ENCODE measurements at regions not wholly inside any gene's neighbourhood (a gene's known extent, or its start where the extent isn't known, plus 50 kb on each side); places are given as distances from the start of the nearest gene placed in this dataset.
"Not testable (repeated sequence)": the region's sequence is repeated elsewhere in the genome, so short reads cannot be mapped to it uniquely, and the experiment has no call there.

DNA sequence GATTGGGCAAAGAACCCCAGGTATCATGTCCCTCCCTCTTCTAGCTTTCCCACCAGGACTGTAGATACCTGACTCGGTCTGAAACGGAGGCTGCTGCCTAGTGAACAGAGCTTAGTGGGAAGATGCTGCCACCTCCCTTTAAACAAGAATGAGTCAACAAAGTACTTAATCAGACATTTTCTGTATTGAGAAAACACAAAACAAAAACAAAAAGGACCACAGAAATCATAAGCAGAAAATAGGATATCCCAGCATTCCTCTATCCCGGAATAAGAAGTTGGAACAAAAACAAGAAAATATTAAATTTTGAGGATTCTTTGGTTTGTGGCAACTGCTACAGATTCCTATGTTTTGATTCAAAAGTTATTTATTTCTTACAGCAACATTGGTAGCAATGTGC lies 51.7 kb upstream of the COL8A1 start:
- no peak for DNase-seq
- in situ Hi-C loops (cut with MboI; ENCODE audit: low pct_unique_long_range_greater_than_20kb, low sequenced_read_pairs) = no loop called here

DNA sequence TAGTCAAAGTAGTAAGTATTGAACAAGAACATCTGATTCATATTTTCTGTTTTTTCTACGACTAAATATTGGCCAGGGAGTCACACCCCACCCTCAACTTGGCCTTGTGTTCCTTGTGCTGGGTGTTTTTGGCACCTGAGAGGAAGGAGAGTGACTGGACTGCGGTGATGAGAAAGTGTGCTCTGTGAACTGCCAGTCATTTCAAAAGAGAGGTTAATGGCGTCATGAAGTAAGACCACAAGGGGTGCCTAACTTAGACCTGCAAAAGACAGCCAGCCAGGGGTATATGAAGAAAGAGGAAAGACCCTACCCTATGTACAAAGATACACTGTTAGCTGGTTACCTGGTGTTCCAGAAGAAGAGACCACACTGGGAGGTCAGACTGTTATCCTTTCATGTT lies 58.4 kb upstream of the COL8A1 start:
- no peak for DNase-seq
- in situ Hi-C loops (cut with MboI; ENCODE audit: low pct_unique_long_range_greater_than_20kb, low sequenced_read_pairs) = no loop called here

DNA sequence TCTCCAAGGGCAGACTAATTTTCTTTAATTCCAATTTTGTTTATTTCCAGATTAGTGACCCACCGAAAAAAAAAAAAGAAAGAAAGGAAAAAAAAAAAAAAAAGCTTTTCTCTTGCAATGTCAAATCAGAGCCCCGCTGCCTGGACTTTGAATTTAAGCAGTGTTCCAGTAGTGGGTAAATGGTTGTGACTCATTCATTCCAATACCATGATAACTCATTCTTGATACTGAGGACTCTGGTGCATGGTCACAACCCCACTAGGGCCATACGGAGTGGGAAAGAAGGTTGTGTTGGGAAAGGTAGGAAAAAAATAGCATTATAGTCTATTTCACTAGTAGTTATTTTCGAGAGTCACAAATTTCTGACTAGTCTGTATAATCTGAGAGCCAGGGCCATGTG lies 59.1 kb upstream of the COL8A1 start:
- in situ Hi-C loops (cut with MboI; ENCODE audit: low pct_unique_long_range_greater_than_20kb, low sequenced_read_pairs) = no loop called here
- DNase-seq = no peak

DNA sequence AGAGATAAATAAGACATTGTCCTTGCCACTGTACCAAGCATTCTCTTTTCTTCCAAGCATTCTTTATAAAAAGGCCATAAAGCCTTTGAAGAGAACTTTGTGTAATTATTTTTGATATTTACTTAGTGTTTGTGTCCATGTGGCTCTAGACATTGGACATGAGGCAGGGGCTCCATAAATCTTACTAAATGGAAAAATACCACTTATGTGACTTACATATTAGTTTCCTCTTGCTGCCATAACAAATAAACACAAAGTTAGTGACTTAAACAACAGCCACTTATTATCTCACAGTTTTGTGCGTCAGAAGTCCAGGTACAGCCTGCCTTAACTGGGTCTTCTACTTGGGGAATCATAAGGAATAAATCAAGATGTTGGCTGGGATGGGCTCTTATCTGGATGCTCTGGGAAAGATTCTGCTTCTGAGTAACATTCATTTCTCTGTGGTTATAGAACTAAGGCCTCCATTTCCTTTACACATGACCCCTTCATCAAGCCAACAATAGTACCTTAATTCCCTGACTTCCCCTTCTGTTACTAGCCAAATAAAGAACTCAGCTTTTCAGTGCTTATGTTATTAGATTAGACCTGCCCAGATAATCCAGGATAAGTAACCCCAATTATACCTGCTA lies 59.9 kb upstream of the COL8A1 start:
- in situ Hi-C loops (cut with MboI; ENCODE audit: low pct_unique_long_range_greater_than_20kb, low sequenced_read_pairs) = no loop called here
- no peak for DNase-seq

DNA sequence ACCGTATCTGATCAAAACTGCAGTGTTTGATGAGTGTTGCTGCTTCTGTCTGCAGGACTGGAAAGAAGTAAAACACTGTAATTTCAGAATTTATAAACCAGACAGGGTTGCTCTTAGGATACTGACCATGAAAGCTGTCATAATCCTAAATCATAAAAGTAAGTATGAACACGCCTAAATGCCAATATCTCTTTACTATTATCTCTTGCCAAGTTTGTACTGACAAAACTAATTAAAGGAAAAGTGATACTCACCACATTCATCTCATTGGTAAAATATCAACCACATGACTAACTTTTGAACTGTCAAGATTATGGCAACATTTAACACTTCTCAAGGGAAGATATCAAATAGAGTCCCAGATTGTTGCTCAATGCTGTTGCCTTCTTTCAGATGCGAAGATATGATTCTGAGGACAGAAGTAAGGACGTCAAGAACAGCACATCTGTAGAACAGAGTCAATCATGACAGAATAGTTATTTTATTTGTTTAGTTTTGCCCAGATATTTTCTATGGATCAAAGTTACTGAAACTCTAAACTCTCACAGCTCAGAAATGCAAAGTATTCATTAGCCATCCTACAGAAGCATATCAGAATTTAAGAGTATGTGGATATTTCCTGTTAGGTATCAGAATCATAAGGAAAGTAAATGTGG lies 61.4 kb upstream of the COL8A1 start:
- DNase-seq = no peak
- in situ Hi-C loops (cut with MboI; ENCODE audit: low pct_unique_long_range_greater_than_20kb, low sequenced_read_pairs) = no loop called here

DNA sequence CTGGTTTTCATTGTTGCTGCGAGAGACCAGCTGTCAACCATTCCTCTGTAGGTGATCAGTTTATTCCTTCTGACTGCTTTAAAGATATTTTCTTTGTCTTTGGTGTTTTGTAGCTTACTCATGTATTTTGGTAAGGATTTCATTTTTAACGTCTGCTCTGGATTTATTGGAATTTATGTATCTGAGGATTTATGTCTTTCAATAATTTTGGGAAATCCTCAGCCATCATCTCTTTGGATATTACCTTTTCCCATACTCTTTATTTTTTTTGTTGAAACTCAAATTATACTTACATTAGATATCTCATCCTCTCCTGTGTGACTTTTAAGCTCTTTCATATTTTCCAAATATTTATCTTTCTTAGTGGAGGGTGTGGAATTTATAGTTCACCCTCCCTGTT lies 62.7 kb upstream of the COL8A1 start:
- DNase-seq = no peak
- in situ Hi-C loops (cut with MboI; ENCODE audit: low pct_unique_long_range_greater_than_20kb, low sequenced_read_pairs) = no loop called here

DNA sequence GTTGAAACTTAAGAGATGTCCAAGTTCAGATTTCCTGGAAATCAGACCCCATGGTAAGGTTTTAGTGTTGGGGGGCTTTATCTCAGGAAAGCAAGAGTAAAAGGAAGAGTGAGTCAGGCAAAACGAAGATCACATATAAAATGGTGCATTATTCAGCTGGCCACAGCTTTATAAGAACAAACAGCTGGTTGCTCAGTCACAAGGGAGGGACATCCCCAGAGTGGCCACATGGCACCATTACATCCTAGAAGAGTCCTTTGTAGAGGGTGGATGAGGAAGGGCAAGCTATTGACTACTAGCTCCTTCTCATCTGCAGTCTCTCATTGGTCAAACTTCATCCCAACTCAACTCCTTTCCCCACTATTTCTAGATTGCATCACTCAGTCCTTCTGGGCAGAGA lies 68.3 kb upstream of the COL8A1 start:
- no peak for DNase-seq
- in situ Hi-C loops (cut with MboI; ENCODE audit: low pct_unique_long_range_greater_than_20kb, low sequenced_read_pairs) = no loop called here

DNA sequence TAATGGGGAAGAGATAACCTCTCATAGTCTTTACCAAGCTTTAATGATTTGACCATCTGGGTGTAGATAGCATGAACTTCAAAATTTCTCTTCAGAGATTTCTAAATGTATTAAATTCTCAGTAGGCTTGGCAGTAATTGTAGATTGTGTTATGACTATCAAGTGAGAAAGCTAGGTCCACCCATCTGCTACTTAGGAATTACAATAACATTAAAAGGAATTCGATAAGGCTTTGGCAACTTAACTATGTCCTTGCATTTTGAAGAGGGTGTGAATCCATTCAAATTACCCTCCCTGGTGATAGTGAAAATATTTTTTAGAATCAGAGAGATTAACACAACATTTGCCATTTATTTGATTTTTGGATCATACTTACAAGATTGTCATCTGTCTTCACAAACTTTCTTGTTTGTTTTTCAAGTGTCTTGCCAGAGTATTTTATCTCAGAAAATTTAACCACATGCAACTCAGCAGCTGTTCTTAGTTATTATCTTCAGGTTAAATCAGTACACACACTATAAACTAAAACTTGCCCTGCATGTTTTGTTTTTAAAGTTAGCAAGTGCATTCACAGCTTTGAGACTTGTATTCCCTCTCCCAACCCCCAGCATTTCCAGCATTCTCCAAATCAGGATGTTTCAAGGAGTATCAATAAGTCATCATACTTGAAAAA lies 69.6 kb upstream of the COL8A1 start:
- in situ Hi-C loops (cut with MboI; ENCODE audit: low pct_unique_long_range_greater_than_20kb, low sequenced_read_pairs) = no loop called here
- DNase-seq = no peak

DNA sequence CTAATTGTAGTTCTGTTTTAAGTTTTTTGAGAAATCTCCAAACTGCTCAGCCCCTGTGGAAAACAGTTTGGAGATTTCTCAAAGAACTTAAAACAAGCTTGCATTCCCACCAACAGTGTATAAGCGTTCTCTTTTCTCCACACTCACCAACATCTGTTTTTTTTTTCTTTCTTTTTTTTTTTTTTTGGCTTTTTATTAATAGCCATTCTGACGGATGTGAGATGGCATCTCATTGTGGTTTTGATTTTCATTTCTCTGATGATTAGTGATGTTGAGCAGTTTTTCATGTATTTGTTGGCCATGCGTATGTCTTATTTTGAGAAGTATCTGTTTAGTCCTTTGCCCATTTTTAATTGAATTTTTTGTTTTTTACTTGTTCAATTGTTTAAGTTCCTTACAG lies 73.1 kb upstream of the COL8A1 start:
- in situ Hi-C loops (cut with MboI; ENCODE audit: low pct_unique_long_range_greater_than_20kb, low sequenced_read_pairs) = no loop called here
- DNase-seq = no peak

DNA sequence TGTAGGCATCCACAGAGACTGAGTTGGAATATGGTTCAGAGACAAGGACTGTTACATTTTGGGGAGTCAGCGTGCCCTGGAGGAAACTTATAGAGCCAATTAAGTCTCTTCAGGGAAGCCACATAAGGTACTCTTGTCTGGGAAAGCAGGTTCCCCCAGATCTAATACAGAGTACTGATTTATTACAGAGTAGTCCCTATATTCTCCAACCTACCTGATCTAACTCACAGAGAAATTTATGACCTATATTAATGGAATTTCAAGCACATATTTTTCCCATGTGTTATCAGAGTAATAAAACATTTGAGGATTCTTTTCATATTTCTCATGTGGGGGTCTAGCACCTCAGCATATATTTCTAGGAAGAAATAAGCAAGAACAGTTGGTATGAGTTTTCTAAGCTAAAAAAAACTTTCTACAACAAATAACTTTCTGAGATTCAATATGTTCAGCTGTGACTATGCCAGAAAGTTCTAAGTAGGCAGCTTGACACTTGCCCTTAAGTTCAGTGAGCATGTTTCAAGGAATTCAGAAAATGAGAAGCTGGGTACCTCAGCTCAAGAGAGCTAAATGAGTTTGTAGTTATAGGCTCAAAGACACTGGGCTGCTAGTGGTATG lies 75.3 kb upstream of the COL8A1 start:
- in situ Hi-C loops (cut with MboI; ENCODE audit: low pct_unique_long_range_greater_than_20kb, low sequenced_read_pairs) = no loop called here
- DNase-seq = no peak

DNA sequence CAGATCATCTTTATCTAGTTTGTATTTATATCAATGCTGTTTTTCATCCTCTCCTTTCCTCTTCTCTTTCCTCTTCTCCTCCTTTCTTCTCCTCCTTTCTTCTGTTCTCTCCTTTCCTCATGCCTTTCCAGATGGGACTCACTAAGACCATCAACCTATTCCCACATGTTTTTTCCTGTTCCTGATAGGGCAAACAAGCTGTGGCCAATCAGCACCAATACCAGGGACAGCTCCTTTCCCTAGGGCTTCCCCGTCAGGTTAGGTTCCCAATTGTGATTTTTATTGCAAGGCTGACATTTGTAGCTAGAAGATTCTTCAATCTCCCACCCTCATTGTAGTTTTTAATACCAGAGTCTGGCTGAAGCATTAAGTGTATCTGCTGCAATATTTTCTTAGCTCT lies 76.3 kb upstream of the COL8A1 start:
- in situ Hi-C loops (cut with MboI; ENCODE audit: low pct_unique_long_range_greater_than_20kb, low sequenced_read_pairs) = no loop called here
- DNase-seq = no peak

DNA sequence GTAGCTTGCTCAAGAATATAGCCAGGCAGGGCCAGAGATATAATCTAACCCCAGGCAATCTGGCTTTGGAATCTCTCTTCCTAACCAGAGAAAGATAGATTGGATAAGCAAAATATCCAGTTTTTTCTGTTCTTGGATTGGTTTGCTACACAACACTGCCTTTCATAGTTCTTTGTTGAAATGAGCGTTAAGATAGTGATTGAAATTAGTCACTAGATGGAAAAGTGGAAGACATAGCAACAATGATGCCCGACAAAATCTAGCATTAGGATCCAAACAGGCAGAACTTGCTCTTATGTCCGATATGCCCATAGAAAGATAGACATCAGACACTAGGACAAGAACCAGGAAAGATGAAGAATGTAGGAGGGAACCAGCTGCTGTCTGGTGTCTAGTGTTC lies 77.3 kb upstream of the COL8A1 start:
- in situ Hi-C loops (cut with MboI; ENCODE audit: low pct_unique_long_range_greater_than_20kb, low sequenced_read_pairs) = no loop called here

DNA sequence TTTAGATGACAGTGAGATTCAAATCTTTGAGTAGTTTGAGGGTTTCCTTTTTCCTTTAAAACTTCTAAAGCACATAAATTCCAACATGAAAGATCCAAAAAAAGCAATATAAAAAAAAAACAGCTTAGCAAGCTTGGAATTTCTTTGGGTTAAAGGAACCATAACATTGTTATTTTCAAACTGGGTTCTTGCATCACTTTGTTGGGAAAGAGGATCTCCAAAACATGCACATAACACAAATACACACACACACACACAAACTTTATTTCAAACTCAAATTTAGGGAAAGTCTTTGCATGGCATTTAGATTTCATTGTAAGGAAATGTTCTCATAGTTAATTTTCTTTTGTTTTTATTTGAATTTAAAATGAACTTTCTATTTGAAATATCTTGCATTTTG lies 79.2 kb upstream of the COL8A1 start:
- DNase-seq = no peak
- in situ Hi-C loops (cut with MboI; ENCODE audit: low pct_unique_long_range_greater_than_20kb, low sequenced_read_pairs) = no loop called here

More for the DNA sequence above, 77.3 kb upstream of the COL8A1 start:
- DNase-seq = no peak

DNA sequence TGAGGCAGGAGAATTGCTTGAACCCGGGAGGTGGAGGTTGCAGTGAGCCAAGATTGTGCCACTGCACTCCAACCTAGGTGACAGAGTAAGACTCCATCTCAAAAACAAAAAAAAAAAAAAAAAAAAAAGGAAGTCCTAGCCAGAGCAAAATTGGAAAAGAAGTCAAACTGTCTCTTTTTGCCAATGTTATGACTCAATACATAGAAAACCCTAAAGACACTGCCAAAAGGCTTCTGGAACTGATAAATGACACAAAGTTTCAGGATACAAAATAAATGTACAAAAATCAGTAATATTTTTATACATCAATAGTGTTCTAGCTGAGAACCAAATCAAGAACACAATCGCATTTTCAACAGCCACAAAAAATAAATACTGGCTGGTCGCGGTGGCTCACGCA lies 82.5 kb upstream of the COL8A1 start:
- DNase-seq; in situ Hi-C loops (cut with MboI; ENCODE audit: low pct_unique_long_range_greater_than_20kb, low sequenced_read_pairs): not testable (repeated sequence)

DNA sequence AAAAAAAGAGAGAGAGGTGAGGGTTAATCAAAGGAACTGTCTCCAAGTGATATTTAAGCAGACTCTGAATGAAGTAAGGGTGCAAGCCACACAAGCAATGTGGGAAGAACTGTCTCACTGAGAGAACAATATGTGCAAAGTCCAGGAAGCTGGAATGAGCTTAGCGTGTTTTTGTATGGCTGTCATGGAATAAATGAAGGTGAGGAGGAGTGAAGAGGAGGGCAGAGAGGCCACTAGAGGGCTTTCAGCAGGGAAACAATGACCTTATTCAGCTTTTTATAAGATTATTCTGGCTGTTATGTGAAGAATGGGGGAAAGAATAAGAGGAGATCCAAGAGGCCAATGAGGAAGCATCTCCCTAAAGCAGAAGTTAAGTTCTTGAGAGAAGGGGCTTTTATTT lies 86.9 kb upstream of the COL8A1 start:
- in situ Hi-C loops (cut with MboI; ENCODE audit: low pct_unique_long_range_greater_than_20kb, low sequenced_read_pairs) = no loop called here

DNA sequence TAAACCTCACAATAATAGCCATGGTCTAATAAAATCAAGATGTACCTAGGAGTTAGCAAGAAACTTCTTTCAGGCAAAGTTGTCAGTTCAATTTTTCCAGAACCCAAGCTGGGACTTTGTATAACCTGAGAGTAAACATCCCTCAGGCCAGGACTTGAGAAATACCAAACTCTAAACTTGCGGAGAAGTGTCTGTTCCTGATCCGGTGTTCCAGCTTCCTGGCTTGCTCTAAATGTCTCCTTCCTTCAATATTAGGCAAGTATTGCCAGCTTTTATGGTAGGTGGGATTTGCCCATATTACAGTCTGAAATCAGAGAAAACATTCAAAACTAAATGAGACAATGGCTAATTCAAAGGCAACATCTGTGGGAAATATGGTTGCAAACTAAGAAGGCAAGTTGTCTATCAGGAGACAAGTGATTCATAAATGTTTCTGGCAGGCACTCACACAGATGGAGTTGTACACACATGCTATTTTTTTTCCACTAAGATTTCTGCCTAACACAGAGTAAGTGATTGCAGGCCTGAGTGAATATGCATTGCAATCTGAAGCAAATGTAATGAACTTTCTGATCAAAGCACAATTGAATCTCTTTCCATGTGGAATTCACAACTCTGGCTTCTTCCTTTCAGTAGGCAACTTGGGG lies 88.3 kb upstream of the COL8A1 start:
- in situ Hi-C loops (cut with MboI; ENCODE audit: low pct_unique_long_range_greater_than_20kb, low sequenced_read_pairs) = no loop called here
- DNase-seq = no peak

More for the DNA sequence above, 86.9 kb upstream of the COL8A1 start:
- DNase-seq = no peak

DNA sequence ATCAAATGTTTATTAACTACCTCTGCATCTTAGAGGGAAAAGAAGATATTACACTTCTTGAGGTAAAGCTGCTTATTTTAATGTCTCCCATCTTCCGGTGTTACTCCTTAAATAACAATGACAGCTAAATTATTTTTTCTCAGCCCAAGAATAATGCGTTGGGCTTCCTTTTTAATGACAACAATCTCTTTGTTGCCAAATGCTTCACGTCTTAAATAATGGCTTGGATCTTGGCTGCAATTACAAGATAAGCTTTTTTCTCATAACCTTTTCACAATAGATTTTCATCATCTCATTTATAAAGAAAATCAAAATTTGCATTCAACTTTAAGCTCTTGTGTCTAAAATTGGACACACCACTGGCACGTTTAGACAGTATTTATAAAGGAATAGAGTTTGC lies 89.2 kb upstream of the COL8A1 start:
- in situ Hi-C loops (cut with MboI; ENCODE audit: low pct_unique_long_range_greater_than_20kb, low sequenced_read_pairs) = no loop called here
- DNase-seq = no peak

DNA sequence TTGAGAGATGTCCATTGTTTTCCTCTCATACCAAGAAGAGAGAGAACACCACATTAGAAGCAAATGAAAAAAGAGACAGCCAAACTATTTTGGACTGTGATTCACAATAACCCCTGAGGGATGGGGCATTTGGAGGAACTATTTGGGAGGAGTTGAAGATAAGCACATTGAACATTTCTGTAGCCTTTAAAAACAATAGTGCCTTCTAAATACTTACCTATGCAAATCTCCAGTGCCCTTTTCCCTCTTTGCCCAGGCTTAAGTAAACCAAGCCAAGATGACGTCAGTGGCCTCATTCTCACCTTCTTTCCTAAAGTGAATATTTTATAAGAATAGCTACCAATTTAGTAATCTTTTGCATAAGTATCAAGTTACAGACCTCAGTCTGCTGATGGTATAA lies 89.7 kb upstream of the COL8A1 start:
- in situ Hi-C loops (cut with MboI; ENCODE audit: low pct_unique_long_range_greater_than_20kb, low sequenced_read_pairs) = no loop called here

DNA sequence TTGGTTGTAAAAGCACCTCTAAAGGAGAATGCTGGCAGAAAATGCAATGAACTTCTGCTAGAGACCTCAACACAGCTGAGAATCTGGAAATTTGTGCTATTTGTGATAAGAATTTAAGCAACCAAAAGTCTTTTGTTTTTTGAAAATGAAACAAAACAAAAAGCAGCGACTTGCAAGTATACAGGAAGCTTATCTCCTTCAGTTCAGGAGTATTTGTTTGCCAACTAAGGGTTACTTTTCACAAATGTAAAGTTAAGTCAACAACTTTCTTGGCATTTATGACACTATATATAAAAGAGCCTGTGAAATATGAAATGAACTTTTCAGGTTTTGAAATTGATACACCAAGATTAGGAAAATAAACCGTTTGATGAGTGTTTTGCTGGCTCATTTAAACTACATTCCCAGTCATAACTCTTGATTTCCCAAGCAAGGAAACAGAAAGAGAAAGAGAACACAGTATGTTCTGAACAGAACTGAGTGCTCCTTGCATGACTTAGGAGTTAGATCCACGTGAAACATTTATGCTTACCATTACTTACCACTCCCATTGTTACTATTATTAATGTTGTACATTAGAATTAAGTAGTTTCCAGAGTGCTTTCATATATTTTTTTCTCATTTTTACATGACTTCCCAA lies 92.3 kb upstream of the COL8A1 start:
- no peak for DNase-seq
- in situ Hi-C loops (cut with MboI; ENCODE audit: low pct_unique_long_range_greater_than_20kb, low sequenced_read_pairs) = no loop called here

More for the DNA sequence above, 89.7 kb upstream of the COL8A1 start:
- no peak for DNase-seq

Data from KBM-7 (cell line).